ENCODE measurements at regions not wholly inside any gene's neighbourhood (a gene's known extent, or its start where the extent isn't known, plus 50 kb on each side); places are given as distances from the start of the nearest gene placed in this dataset.

GRCh38 chr5:67903121-67903520 lies 312.4 kb upstream of the PIK3R1 start:
- DNase-seq (ENCODE audit: low spot score): no peak
- no peak for ATAC-seq (ENCODE audit: insufficient number of reproducible peaks, low FRiP score, low read depth)
- Histone ChIP-seq H3K36me3 (no peaks in the 10 kb centered on the region), H3K4me3 (no peak overlapping the region), H3K27ac (no peak overlapping the region), H3K4me1 (ENCODE audit: control insufficient read depth in 1 of 2, low read depth in 2 of 2) (no peaks in the 10 kb centered on the region), H3K27me3 (replicated peaks; ENCODE audit: insufficient read depth) (no peaks in the 10 kb centered on the region), H3K9me3 (no peaks in the 10 kb centered on the region)
- no peak for TF ChIP-seq CTCF (IDR thresholded peaks at IDR 0.05)

DNA sequence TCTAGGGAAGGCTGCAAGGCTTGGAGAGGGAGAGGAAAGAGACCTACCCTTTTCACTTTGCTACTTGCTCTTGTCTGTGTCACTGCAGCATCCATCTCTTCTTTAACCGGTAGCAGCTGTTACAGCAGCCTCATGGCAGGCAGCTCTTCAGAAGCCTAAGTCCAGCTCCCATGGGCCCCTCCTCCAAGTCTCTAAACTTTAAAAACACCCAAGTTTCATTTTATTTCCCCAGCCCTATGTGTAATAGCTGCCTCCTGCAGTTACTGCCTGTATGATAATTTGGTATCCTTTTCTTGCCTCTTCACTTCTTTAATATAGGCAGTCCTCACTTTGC lies 313.1 kb upstream of the PIK3R1 start:
- H3K27ac ChIP-seq: no peak overlapping the region
- H3K27me3 ChIP-seq (replicated peaks; ENCODE audit: insufficient read depth): no peaks in the 10 kb centered on the region
- ATAC-seq (ENCODE audit: insufficient number of reproducible peaks, low FRiP score, low read depth) (no peak), DNase-seq (ENCODE audit: low spot score) (no peak)
- no peaks in the 10 kb centered on the region for H3K36me3 ChIP-seq
- no peak for TF ChIP-seq CTCF (IDR thresholded peaks at IDR 0.05)
- H3K4me1 ChIP-seq (ENCODE audit: control insufficient read depth in 1 of 2, low read depth in 2 of 2): no peaks in the 10 kb centered on the region
- H3K4me3 ChIP-seq: no peak overlapping the region
- no peaks in the 10 kb centered on the region for H3K9me3 ChIP-seq

- H3K27ac ChIP-seq: no peak overlapping the region
- no peak for ATAC-seq (ENCODE audit: insufficient number of reproducible peaks, low FRiP score, low read depth)
- no peaks in the 10 kb centered on the region for H3K4me1 ChIP-seq (ENCODE audit: control insufficient read depth in 1 of 2, low read depth in 2 of 2)
- no peak overlapping the region for H3K4me3 ChIP-seq
- DNase-seq (ENCODE audit: low spot score): no peak
- no peak for TF ChIP-seq CTCF (IDR thresholded peaks at IDR 0.05)
- H3K27me3 ChIP-seq (replicated peaks; ENCODE audit: insufficient read depth): no peaks in the 10 kb centered on the region
- no peaks in the 10 kb centered on the region for H3K9me3 ChIP-seq
- H3K36me3 ChIP-seq: no peaks in the 10 kb centered on the region
These were observed 313.6 kb upstream of the PIK3R1 start for GRCh38 chr5:67901814-67902496.

DNA sequence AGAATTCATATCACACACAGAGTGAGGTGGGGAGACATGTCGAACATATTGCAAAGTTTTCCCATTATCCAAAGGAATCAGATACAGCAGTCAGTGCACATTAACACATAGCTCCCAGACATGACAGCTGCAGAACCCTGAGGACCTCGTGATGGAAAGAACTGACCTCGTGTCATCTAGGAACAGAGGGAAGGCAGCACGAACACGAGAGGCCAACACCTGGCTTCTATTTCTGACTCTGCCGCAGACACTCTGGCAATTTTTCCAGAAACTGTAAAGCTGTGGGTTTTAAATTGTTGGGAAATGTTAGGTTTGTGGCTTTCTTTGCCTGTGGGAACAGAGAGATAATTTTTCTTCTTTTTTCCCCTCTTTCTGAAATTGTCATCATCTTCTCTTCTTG lies 315.0 kb upstream of the PIK3R1 start:
- Histone ChIP-seq H3K9me3 (no peaks in the 10 kb centered on the region), H3K4me1 (ENCODE audit: control insufficient read depth in 1 of 2, low read depth in 2 of 2) (no peaks in the 10 kb centered on the region), H3K36me3 (no peaks in the 10 kb centered on the region), H3K4me3 (no peak overlapping the region), H3K27me3 (replicated peaks; ENCODE audit: insufficient read depth) (no peaks in the 10 kb centered on the region), H3K27ac (no peak overlapping the region)
- no peak for ATAC-seq (ENCODE audit: insufficient number of reproducible peaks, low FRiP score, low read depth)
- DNase-seq (ENCODE audit: low spot score): no peak
- no peak for TF ChIP-seq CTCF (IDR thresholded peaks at IDR 0.05)

DNA sequence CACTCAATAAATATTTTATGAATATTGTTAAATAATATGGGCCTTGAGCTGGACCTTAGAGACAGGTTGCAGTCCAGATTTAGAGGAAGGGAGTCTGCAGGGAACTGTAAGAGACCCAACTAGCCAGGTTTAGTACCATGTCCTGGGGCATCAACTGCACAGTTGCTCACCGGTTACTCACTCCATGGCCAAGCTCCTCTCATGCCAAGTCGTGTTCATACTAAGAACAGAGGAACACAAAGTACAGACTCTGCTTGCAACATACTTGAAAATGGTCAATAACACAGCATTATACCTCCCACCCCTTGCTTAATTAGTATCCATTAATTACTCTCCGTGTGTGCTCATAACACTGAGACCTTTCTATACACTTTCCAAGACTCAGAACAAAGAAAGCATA lies 317.6 kb upstream of the PIK3R1 start:
- ATAC-seq (ENCODE audit: insufficient number of reproducible peaks, low FRiP score, low read depth) (no peak), DNase-seq (ENCODE audit: low spot score) (no peak)
- no peaks in the 10 kb centered on the region for H3K27me3 ChIP-seq (replicated peaks; ENCODE audit: insufficient read depth)
- H3K4me3 ChIP-seq: no peak overlapping the region
- no peak overlapping the region for H3K27ac ChIP-seq
- no peaks in the 10 kb centered on the region for H3K36me3 ChIP-seq
- H3K4me1 ChIP-seq (ENCODE audit: control insufficient read depth in 1 of 2, low read depth in 2 of 2): no peaks in the 10 kb centered on the region
- no peaks in the 10 kb centered on the region for H3K9me3 ChIP-seq
- no peak for TF ChIP-seq CTCF (IDR thresholded peaks at IDR 0.05)
